ENCODE measurements at regions not wholly inside any gene's neighbourhood (a gene's known extent, or its start where the extent isn't known, plus 50 kb on each side); places are given as distances from the start of the nearest gene placed in this dataset.

- no peak for TF ChIP-seq POLR2A (IDR thresholded peaks at IDR 0.05; ENCODE audit: low read length)
- no peak for TF ChIP-seq GATA1 (IDR thresholded peaks at IDR 0.05; ENCODE audit: low read depth, low read length)
These were observed 190.7 kb upstream of the UFL1 start for GRCh38 chr6:96330884-96331283.
